IMR-90 (cell line): ENCODE measurements at regions not wholly inside any gene's neighbourhood (a gene's known extent, or its start where the extent isn't known, plus 50 kb on each side); places are given as distances from the start of the nearest gene placed in this dataset.

Source experiments
- CEBPB ChIP-seq: IDR thresholded peaks from 2 replicates; pipeline ENCODE4 v1.6.1; 2012; ENCODE audit warnings: low read depth, low read length, improper control_type of control experiment
- CTCF ChIP-seq: conservative IDR thresholded peaks from 2 replicates; pipeline ENCODE4 v1.5.1; 2012; ENCODE audit warnings: mild to moderate bottlenecking, low read depth, low read length, improper control_type of control experiment
- MAFK ChIP-seq: IDR thresholded peaks from 2 replicates; pipeline ENCODE4 v1.6.1; 2012; ENCODE audit warnings: low read depth, low read length, improper control_type of control experiment
- MXI1 ChIP-seq: IDR thresholded peaks from 2 replicates; pipeline ENCODE4 v1.6.1; 2012; ENCODE audit warnings: low read depth, mild to moderate bottlenecking, low read length, moderate library complexity, borderline replicate concordance
- POLR2A ChIP-seq: IDR thresholded peaks from 2 replicates; pipeline ENCODE4 v1.6.1; 2012; ENCODE audit warnings: mild to moderate bottlenecking, low read depth, low read length
- RAD21 ChIP-seq: IDR thresholded peaks from 2 replicates; pipeline ENCODE4 v1.6.1; 2012; ENCODE audit warnings: low read length, improper control_type of control experiment
- RCOR1 ChIP-seq: IDR thresholded peaks from 2 replicates; pipeline ENCODE4 v1.6.1; 2012; ENCODE audit warnings: mild to moderate bottlenecking, low read length, improper control_type of control experiment; ENCODE audit not compliant: insufficient replicate concordance
- RFX5 ChIP-seq: IDR thresholded peaks from 2 replicates; pipeline ENCODE4 v1.8.0; 2012; ENCODE audit warnings: low read depth, mild to moderate bottlenecking, low read length, moderate library complexity
- SMC3 ChIP-seq: fragments of 150-350 bp; IDR thresholded peaks from 2 replicates; pipeline ENCODE4 v1.6.1; 2016; ENCODE audit warnings: low read depth, mild to moderate bottlenecking, antibody characterized with exemption, low read length, moderate library complexity
- TF ChIP-seq, protein P1 (sequence below): fragments of 150-350 bp; IDR thresholded peaks from 2 replicates; pipeline ENCODE4 v1.6.1; 2017; ENCODE audit warnings: mild to moderate bottlenecking, antibody characterized with exemption, low read length, low read depth

- TF ChIP-seq CTCF (no peak), MAFK (no peak), POLR2A (no peak), CEBPB (no peak), RAD21 (no peak), RCOR1 (no peak), MXI1 (no peak), SMC3 (no peak), RFX5 (no peak)
- TF ChIP-seq, protein P1, sequence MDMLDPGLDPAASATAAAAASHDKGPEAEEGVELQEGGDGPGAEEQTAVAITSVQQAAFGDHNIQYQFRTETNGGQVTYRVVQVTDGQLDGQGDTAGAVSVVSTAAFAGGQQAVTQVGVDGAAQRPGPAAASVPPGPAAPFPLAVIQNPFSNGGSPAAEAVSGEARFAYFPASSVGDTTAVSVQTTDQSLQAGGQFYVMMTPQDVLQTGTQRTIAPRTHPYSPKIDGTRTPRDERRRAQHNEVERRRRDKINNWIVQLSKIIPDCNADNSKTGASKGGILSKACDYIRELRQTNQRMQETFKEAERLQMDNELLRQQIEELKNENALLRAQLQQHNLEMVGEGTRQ = no peak
Measured at GRCh38 chr5:42940853-42941252, 99.3 kb downstream of the ANXA2R start.
